HUDEP-2 (cell line): ENCODE measurements at regions not wholly inside any gene's neighbourhood (a gene's known extent, or its start where the extent isn't known, plus 50 kb on each side); places are given as distances from the start of the nearest gene placed in this dataset.
"Not testable (repeated sequence)": the region's sequence is repeated elsewhere in the genome, so short reads cannot be mapped to it uniquely, and the experiment has no call there.

ENCODE experiments used
- DNase-seq, 76 experiments: peaks; one replicate each; lab custom pipeline; 2025; ENCODE audit not compliant: unreplicated experiment in 76 of 76; lab: John Stamatoyannopoulos, UW

DNA sequence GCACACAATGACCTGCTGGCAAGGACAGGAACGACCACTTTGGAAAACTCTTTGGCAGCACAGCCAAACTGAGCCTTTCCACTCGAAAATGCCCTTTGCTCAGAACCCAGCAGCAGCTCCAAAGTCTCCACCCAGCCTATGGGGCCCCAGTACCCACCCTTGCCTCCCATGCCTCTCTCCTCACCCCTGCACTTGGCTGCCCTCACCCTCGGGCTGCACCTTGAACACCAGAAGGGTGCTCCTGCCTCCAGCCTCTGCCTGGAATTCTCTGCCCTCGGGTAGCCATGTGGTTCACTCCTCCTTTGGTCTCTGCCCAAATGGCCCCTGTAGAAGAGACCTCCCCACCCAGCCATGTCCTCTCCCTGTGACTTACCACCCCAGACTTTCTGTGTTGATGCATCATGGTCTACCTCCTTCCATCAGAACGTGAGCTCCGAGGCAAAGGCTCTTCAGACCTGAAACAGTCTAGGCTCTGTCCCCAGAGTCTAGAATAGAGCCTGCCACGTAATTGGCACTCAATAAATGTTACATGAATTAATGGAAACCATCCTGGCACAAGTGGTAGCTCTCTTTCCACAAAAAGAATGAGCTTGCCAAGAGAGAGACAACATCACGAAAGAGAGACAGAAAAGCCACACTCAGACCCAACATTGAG is 68.5 kb upstream of the METTL9 start:
- DNase-seq, result not testable (repeated sequence)

- DNase-seq, result not testable (repeated sequence)
Measured at GRCh38 chr16:21532996-21533395, 66.4 kb upstream of the METTL9 start.

DNA sequence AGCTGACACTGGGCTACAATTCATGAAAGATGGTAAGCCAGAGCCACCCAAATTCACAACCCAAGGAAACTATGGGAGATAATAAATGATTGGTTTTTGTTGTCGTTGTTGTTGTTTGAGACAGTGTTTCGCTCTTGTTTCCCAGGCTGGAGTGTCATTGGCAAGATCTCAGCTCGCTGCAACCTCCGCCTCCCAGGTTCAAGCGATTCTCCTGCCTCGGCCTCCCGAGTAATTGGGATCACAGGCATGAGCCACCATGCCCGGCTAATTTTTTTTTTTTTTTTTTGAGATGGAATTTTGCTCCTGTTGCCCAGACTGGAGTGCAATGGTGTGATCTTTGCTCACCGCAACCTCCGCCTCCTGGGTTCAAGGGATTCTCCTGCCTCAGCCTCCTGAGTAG is 65.9 kb upstream of the METTL9 start:
- not testable (repeated sequence) for DNase-seq

GRCh38 chr16:21534561-21534960 is 64.8 kb upstream of the METTL9 start:
- DNase-seq, result peak in 18 of 76 experiments; percentile 9 to 35 (median 20)

GRCh38 chr16:21535201-21535600 is 64.2 kb upstream of the METTL9 start:
- not testable (repeated sequence) for DNase-seq

DNA sequence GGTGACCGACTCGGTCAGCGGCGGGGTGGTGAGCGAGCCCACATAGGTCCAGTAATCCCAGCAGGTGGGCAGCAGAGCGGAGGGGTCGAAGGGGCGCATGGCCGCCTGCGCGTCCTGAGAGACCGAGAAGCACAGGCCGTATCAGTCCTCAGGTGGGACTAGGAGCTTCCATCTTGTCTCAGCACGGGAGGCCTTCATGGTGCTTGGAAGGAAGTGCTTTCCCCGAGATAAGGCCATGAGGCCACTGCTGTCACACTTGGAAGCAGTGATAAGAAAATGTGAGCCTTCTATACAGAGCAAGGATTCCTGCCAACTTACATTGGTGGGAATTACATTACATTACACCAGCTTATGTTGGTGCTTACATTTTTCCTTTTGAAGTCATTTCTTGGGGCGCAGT is 62.6 kb upstream of the METTL9 start:
- peak in 66 of 76 experiments; percentile 14 to 81 (median 46) for DNase-seq

DNA sequence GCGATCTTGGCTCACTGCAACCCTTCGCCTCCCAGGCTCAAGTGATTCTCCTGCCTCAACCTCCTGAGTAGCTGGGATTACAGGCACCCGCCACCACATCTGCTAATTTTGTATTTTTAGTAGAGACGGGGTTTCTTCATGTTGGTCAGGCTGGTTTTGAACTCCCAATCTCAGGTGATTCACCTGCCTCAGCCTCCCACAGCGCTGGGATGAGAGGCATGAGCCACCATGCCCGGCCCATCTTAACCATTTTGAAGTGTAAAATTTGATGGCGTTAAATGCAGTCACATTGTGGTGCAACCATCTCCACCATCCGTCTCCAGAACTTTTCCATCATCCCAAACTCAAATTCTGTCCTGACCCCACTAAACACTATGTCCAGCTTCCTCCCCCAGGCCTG is 61.8 kb upstream of the METTL9 start:
- not testable (repeated sequence) for DNase-seq

DNA sequence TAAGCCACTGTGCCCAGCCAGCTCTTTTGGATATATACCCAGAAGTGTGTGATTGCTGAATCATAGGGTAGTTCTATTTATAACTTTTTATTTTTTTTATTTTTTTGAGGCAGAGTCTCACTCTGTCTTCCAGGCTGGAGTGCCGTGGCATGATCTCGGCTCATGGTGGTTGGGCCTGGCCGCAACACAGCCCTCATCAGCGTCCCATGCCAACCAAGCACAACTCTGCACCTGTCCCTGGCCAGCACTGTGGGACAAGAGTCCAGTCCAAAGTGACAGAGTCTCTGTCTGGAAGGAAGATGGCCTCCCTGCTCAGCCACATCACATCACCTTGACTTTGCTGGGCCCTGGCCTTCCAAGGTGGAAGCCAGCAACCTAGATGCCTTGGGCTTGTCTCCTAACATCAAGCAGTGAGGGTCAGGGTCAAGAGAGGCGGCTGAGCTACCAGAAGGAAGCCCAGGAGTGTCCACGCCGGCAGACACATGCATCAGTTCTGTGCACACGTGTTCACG is 60.2 kb upstream of the METTL9 start:
- DNase-seq, result not testable (repeated sequence)

GRCh38 chr16:21540770-21541433 is 58.5 kb upstream of the METTL9 start:
- DNase-seq, result not testable (repeated sequence)

DNA sequence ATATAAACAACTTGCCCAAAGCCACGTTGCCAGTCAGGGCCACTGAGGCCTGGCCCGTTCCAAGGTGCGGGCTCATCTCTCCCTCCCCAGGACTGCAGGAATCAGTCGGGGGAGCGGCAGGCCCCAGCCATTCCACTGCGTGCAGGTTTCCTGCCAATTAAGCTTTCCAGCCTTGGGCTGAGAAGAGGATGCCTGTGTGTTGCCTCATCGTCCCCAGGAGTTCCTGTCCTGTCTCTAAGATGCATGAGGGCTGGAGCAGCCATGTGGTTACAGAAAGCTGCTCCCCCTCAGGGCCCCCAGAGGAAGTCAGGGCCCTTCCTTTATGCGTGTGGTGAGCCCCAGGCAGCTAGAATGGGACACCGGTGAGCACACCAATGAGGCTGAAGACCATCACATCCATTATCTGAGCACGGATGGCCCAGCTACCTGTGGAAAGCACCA is 57.7 kb upstream of the METTL9 start:
- not testable (repeated sequence) for DNase-seq

DNA sequence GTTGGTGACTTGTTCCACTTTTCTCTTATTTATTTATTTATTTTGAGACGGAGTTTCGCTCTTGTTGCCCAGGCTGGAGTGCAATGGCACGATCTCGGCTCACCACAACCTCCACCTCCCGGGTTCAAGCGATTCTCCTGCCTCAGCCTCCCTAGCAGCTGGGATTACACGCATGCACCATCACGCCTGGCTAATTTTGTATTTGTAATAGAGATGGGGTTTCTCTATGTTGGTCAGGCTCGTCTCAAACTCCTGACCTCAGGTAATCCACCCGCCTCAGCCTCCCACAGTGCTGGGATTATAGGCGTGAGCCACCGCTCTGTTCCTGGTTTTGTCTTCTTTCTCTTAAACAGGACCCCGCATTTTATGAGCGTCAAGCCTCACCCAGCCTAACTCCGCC is 57.3 kb upstream of the METTL9 start:
- not testable (repeated sequence) for DNase-seq

DNA sequence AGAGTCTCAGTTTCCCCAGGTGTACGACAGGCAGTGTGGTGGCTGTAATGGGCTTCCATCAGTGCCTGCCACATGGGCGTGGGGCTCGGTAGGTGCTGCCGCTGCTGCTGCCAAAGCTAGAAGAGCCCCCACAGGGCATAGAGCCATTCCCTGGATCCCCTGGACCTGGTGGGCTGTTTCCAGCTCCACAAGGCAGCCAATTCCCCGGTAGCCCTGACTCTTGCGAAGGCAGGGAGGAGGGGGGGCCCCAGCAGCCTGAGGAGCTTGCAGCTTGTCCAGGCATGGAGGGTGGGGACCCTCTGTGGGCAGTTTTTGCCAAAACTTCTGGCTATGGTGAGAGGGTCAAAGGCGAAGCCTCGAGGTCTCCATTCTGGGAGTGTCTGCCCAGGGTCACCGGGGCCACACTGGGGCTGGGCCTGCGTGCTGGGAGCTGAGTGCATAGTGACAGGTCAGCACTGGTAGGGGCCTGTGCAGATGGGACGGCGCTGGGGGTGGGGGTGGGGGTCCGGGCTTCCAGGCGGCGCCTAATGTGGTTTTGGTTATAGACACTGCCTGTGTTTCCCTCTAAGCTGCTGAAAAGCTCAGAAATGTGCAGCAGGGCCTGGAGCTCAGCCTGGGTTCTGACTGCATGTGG is 56.8 kb upstream of the METTL9 start:
- not testable (repeated sequence) for DNase-seq

GRCh38 chr16:21543151-21543836 is 56.1 kb upstream of the METTL9 start:
- DNase-seq, result not testable (repeated sequence)

GRCh38 chr16:21545664-21546326 is 53.6 kb upstream of the METTL9 start:
- DNase-seq, result not testable (repeated sequence)

DNA sequence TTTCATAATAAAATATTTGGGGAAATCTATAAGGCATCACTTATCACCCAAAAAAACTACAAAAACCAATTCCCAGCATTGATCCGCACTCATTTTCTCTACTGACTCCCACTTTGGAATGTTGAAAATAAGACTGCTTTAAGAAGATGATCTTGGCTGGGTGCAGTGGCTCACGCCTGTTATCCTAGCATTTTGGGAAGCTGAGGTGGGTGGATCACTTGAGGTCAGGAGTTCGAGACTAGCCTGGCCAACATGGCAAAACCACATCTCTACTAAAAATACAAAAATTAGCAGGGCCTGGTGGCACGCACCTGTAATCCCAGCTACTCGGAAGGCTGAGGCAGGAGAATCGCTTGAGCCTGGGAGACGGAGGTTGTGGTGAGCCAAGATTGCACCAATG is 50.0 kb upstream of the METTL9 start:
- not testable (repeated sequence) for DNase-seq
